Erythroblast (primary cell): ENCODE measurements at regions not wholly inside any gene's neighbourhood (a gene's known extent, or its start where the extent isn't known, plus 50 kb on each side); places are given as distances from the start of the nearest gene placed in this dataset.

Experiments
- GATA1 ChIP-seq: IDR thresholded peaks from 2 replicates; pipeline ENCODE4 v1.6.1; 2011; ENCODE audit warnings: low read depth, mild to moderate bottlenecking, control low read depth, low read length, moderate library complexity
- POLR2A ChIP-seq: IDR thresholded peaks from 2 replicates; pipeline ENCODE4 v1.6.1; 2011; ENCODE audit warnings: mild to moderate bottlenecking, low read length

DNA sequence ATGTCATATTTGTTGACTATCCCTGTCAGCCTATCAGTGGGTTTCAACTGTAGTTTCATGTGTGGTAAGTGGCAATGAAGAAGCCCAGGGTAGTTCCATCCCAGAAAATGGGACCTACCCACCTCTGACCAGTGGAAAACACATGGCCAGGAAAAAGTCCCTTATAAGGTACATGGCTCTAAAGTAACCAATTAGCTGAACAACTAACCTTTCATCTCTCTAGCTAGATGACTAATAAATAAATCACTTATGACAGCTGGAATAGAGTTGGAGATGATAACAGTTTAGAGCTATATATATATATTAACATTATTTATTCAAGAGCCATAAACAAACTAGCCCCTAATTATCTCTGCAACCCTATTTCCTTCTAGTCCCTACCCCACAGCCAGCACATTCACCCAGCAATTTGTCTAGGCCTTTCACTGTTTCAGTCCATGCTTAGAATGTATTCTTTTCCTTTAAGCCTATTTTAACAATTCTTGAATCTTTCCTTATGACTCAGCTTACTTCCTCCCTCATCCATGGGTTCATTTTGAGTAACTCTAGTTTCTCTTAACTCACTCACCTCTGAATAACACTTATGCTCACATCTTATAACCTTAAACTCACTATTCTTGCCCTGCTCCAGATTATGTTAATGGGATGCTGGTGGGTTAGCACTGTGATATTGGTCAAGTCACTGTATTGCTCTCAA lies 83.7 kb downstream of the TNFSF18 start:
- no peak for TF ChIP-seq POLR2A
- TF ChIP-seq GATA1 = no peak
